ENCODE measurements at regions not wholly inside any gene's neighbourhood (a gene's known extent, or its start where the extent isn't known, plus 50 kb on each side); places are given as distances from the start of the nearest gene placed in this dataset.

DNA sequence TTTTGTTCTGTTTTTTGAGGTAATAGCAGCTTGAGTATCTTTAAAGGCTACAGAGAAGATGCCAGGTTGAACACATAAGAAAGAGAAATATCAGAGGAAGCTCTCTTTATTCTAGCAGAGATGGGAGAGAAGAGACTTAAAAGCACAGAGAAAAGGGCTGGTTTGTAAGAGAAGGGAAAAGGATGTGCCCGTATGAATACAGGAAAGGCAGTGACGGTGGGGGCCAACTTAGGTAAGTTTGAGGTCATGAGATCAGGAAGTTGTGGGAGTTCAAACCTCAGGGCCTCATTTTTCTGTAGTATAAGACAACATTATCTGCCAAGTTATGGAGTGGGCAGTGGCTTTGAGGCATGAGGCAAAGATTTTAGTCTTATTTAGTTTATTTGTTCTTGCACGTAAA, 121.3 kb upstream of the S100G start:
- Mint-ChIP-seq H3K27me3 (ENCODE audit: insufficient read depth) (peaks cover 8% of the 10 kb centered on the region), H3K4me3 (no peak overlapping the region), H3K36me3 (ENCODE audit: low read depth) (no peaks in the 10 kb centered on the region), H3K4me1 (ENCODE audit: low read depth) (no peaks in the 10 kb centered on the region), H3K27ac (no peak overlapping the region), H3K9me3 (peaks cover 9% of the 10 kb centered on the region)
- no peak for DNase-seq
- TF ChIP-seq, protein P1, sequence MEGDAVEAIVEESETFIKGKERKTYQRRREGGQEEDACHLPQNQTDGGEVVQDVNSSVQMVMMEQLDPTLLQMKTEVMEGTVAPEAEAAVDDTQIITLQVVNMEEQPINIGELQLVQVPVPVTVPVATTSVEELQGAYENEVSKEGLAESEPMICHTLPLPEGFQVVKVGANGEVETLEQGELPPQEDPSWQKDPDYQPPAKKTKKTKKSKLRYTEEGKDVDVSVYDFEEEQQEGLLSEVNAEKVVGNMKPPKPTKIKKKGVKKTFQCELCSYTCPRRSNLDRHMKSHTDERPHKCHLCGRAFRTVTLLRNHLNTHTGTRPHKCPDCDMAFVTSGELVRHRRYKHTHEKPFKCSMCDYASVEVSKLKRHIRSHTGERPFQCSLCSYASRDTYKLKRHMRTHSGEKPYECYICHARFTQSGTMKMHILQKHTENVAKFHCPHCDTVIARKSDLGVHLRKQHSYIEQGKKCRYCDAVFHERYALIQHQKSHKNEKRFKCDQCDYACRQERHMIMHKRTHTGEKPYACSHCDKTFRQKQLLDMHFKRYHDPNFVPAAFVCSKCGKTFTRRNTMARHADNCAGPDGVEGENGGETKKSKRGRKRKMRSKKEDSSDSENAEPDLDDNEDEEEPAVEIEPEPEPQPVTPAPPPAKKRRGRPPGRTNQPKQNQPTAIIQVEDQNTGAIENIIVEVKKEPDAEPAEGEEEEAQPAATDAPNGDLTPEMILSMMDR (IDR thresholded peaks at IDR 0.05), result no peak
